ENCODE measurements at regions not wholly inside any gene's neighbourhood (a gene's known extent, or its start where the extent isn't known, plus 50 kb on each side); places are given as distances from the start of the nearest gene placed in this dataset.

- TF ChIP-seq SIN3A (IDR thresholded peaks at IDR 0.05; ENCODE audit: borderline replicate concordance, insufficient read depth, low read length) (no peak), POLR2AphosphoS5 (IDR thresholded peaks at IDR 0.05; ENCODE audit: low read depth, low read length) (no peak), REST (IDR thresholded peaks at IDR 0.05; ENCODE audit: insufficient read depth in 1 of 2, low read depth in 2 of 2, low read length in 2 of 2) (no peak)
These were observed 196.4 kb upstream of the SLC24A5 start for GRCh38 chr15:47924381-47924780.

Measured in PFSK-1 (cell line).